HepG2 (cell line): ENCODE measurements at regions not wholly inside any gene's neighbourhood (a gene's known extent, or its start where the extent isn't known, plus 50 kb on each side); places are given as distances from the start of the nearest gene placed in this dataset.

Source experiments
- ATAC-seq: fragments of 200-7000 bp; cut with Tn5 transposase; 3 replicates; pipeline ENCODE4 v1.9.1; 2020; ENCODE audit warnings: mild to moderate bottlenecking, moderate library complexity
- BruUV-seq: library from RNA; stranded (reverse); fragments of 400-500 nt; replicated peaks from 2 replicates; lab custom pipeline; 2021; lab: Mats Ljungman, UMichigan
- CTCF ChIA-PET: fragments of 300-600 bp; formaldehyde crosslinking; extraction: SDS; loops from one replicate; lab custom pipeline; 2021; ENCODE audit warnings: low total read pairs, inconsistent platforms, low intra/inter-chr PET ratio; lab: Yijun Ruan, JAX
- POLR2A ChIA-PET: fragments of 350-600 bp; sonication (Branson Sonifier 250); formaldehyde crosslinking; loops from one replicate; lab custom pipeline; 2020; ENCODE audit warnings: antibody characterized with exemption, inconsistent platforms; lab: Yijun Ruan, JAX
- DNase-seq: peaks from one replicate; pipeline ENCODE4 v3.0.0-alpha.2; 2015; ENCODE audit warnings: low spot score
- FAIRE-seq: peaks from 3 replicates; lab custom pipeline; 2011; peaks lifted over from hg19 to GRCh38; lab: Jason Lieb, UNC
- H2AFZ ChIP-seq: one replicate; pipeline ENCODE4 v1.6.1; 2011; ENCODE audit warnings: low read length, inconsistent platforms
- H3K27ac ChIP-seq: fragments of 300-600 bp; 3 replicates; pipeline ENCODE4 v1.8.0; 2011; ENCODE audit warnings: mixed run types, mild to moderate bottlenecking, mixed read lengths, low read length, inconsistent platforms; ENCODE audit not compliant: insufficient read depth; ENCODE audit errors: extremely low read length
- H3K27me3 ChIP-seq, 2 experiments: fragments of 200-600 bp in 1 of 2; 2 replicates in 1 of 2; 3 replicates in 1 of 2; pipeline versions ENCODE4 v1.6.0 to v1.8.0; 2011; ENCODE audit warnings: low read length in 2 of 2, mild to moderate bottlenecking in 2 of 2, moderate library complexity in 2 of 2, inconsistent platforms in 1 of 2; ENCODE audit not compliant: insufficient read depth in 2 of 2, control insufficient read depth in 1 of 2
- H3K36me3 ChIP-seq, 2 experiments: fragments of 200-600 bp in 1 of 2; replicated peaks in 1 of 2; 2 replicates in 1 of 2; 3 replicates in 1 of 2; pipeline versions ENCODE4 v1.5.1 to v1.8.0; 2011; ENCODE audit warnings: low read length in 2 of 2, inconsistent platforms in 1 of 2; ENCODE audit not compliant: insufficient read depth in 2 of 2, control insufficient read depth in 1 of 2
- H3K4me1 ChIP-seq: 2 replicates; pipeline ENCODE4 v1.5.1; 2012; ENCODE audit warnings: low read length, inconsistent platforms; ENCODE audit not compliant: insufficient read depth
- H3K4me2 ChIP-seq: 2 replicates; pipeline ENCODE4 v1.6.0; 2011; ENCODE audit warnings: low read depth, low read length, inconsistent platforms
- H3K4me3 ChIP-seq, 3 experiments: fragments of 200-600 bp in 1 of 3; sonication (generic), shearing (Covaris generic) in 1 of 3; replicated peaks in 1 of 3; 2 replicates each; pipeline ENCODE4 v1.5.1; 2011 to 2016; ENCODE audit warnings: low read length in 3 of 3, inconsistent platforms in 2 of 3, low read depth in 2 of 3, mild to moderate bottlenecking in 2 of 3, control low read depth in 1 of 3, mixed read lengths in 1 of 3; ENCODE audit not compliant: insufficient read depth in 1 of 3
- H3K79me2 ChIP-seq: one replicate; pipeline ENCODE4 v1.6.1; 2011; ENCODE audit warnings: low read length, inconsistent platforms; ENCODE audit not compliant: insufficient read depth
- H3K9ac ChIP-seq: 2 replicates; pipeline ENCODE4 v1.6.0; 2011; ENCODE audit warnings: mild to moderate bottlenecking, low read depth, low read length, inconsistent platforms; ENCODE audit not compliant: insufficient read depth
- H3K9me3 ChIP-seq: 2 replicates; pipeline ENCODE4 v1.5.1; 2012; ENCODE audit warnings: mild to moderate bottlenecking, low read length
- H4K20me1 ChIP-seq: 2 replicates; pipeline ENCODE4 v1.6.0; 2011; ENCODE audit warnings: inconsistent platforms, mild to moderate bottlenecking, low read length, moderate library complexity; ENCODE audit not compliant: insufficient read depth
- MTERF4 ChIP-seq: sonication (generic); formaldehyde crosslinking; IDR thresholded peaks from 2 replicates; pipeline ENCODE4 v1.8.0; 2023; ENCODE audit warnings: mild to moderate bottlenecking, missing genetic modification reagents
- ZC3H13 ChIP-seq: sonication (generic); formaldehyde crosslinking; IDR thresholded peaks from 2 replicates; pipeline ENCODE4 v1.8.1; 2023; ENCODE audit warnings: mild to moderate bottlenecking, missing genetic modification reagents, moderate library complexity
- ZFP36L2 ChIP-seq: sonication (generic); formaldehyde crosslinking; IDR thresholded peaks from 2 replicates; pipeline ENCODE4 v1.4.0; 2020; ENCODE audit warnings: missing genetic modification reagents
- ZNF263 ChIP-seq: sonication (generic); formaldehyde crosslinking; IDR thresholded peaks from 2 replicates; pipeline ENCODE4 v1.4.0; 2020; ENCODE audit warnings: missing genetic modification reagents
- ZNF687 ChIP-seq: sonication (generic); formaldehyde crosslinking; IDR thresholded peaks from 2 replicates; pipeline ENCODE4 v1.5.1; 2020; ENCODE audit warnings: mild to moderate bottlenecking, missing genetic modification reagents, moderate library complexity
- WGBS: methylation state at CpG from one replicate; pipeline ENCODE4 v1.1.6; 2017; ENCODE audit warnings: low lambda C conversion rate; 5-methylcytosine and 5-hydroxymethylcytosine counted together
- in situ Hi-C: cut with HindIII; loops from 2 replicates; pipeline ENCODE4 v1.10.0; 2017; ENCODE audit warnings: low pct_unique_long_range_greater_than_20kb; ENCODE audit not compliant: extremely low pct_ligation_motif_present
- intact Hi-C: fragments of 100-400 bp; cut with micrococcal nuclease; formaldehyde crosslinking; loops from one replicate; pipeline ENCODE4 v1.10.0; 2022; ENCODE audit not compliant: unreplicated experiment
- TF ChIP-seq, protein P1 (sequence below): sonication (generic); formaldehyde crosslinking; IDR thresholded peaks from 2 replicates; pipeline ENCODE4 v1.4.0; 2020; ENCODE audit warnings: missing genetic modification reagents

GRCh38 chr7:45975847-45976484 lies 54.9 kb upstream of the IGFBP3 start:
- peaks cover 86% of the 10 kb centered on the region for H3K4me1 ChIP-seq
- POLR2A ChIA-PET: interaction anchor here (4.2 kb wide), 1 partner anchor 11 kb away, joined by 70 read pairs; no protein-coding TSS in a partner anchor
- intact Hi-C loops: loop anchor here (2.0 kb wide), 1 partner anchor 13 kb away; no protein-coding TSS in a partner anchor

More at GRCh38 chr7:45975847-45976484, 54.9 kb upstream of the IGFBP3 start:
- in situ Hi-C loops: no loop called here
- Histone ChIP-seq H3K27me3 (no peaks in the 10 kb centered on the region), H3K27ac (no peak overlapping the region), H3K79me2 (no peaks in the 10 kb centered on the region), H4K20me1 (no peaks in the 10 kb centered on the region), H3K9ac (no peak overlapping the region), H3K36me3 (no peaks in the 10 kb centered on the region), H2AFZ (no peak overlapping the region), H3K4me2 (no peak overlapping the region), H3K4me3 (no peak overlapping the region), H3K9me3 (no peaks in the 10 kb centered on the region)
- WGBS: 98% methylated on average over 5 of the region's 8 CpGs
- BruUV-seq: no TSS peak
- TF ChIP-seq ZNF263: no peak
- TF ChIP-seq ZC3H13 (CRISPR knock-in tag): no peak
- TF ChIP-seq, protein P1, sequence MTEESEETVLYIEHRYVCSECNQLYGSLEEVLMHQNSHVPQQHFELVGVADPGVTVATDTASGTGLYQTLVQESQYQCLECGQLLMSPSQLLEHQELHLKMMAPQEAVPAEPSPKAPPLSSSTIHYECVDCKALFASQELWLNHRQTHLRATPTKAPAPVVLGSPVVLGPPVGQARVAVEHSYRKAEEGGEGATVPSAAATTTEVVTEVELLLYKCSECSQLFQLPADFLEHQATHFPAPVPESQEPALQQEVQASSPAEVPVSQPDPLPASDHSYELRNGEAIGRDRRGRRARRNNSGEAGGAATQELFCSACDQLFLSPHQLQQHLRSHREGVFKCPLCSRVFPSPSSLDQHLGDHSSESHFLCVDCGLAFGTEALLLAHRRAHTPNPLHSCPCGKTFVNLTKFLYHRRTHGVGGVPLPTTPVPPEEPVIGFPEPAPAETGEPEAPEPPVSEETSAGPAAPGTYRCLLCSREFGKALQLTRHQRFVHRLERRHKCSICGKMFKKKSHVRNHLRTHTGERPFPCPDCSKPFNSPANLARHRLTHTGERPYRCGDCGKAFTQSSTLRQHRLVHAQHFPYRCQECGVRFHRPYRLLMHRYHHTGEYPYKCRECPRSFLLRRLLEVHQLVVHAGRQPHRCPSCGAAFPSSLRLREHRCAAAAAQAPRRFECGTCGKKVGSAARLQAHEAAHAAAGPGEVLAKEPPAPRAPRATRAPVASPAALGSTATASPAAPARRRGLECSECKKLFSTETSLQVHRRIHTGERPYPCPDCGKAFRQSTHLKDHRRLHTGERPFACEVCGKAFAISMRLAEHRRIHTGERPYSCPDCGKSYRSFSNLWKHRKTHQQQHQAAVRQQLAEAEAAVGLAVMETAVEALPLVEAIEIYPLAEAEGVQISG: no peak
- no peak for TF ChIP-seq MTERF4
- TF ChIP-seq ZNF687 (CRISPR knock-in tag): peak; percentile 21; the same call in 1 of the 2 replicates
- TF ChIP-seq ZFP36L2 (CRISPR knock-in tag): no peak
- FAIRE-seq (no peak), ATAC-seq (no peak), DNase-seq (no peak)
- CTCF ChIA-PET: no interaction called here
